Mesenchymal stem cell (in vitro differentiated cells and primary cell): ENCODE measurements at regions not wholly inside any gene's neighbourhood (a gene's known extent, or its start where the extent isn't known, plus 50 kb on each side); places are given as distances from the start of the nearest gene placed in this dataset.

ENCODE experiments used
- DNase-seq: peaks from one replicate; pipeline ENCODE4 v3.0.0-alpha.2; 2013
- H2AFZ ChIP-seq: one replicate; pipeline ENCODE4 v1.6.1; 2013; ENCODE audit warnings: low read depth, mild to moderate bottlenecking, control low read depth, inconsistent platforms, low read length, moderate library complexity
- H2AK5ac ChIP-seq: 2 replicates; pipeline ENCODE4 v1.6.1; 2013; ENCODE audit warnings: low read length, moderate library complexity, mild to moderate bottlenecking, inconsistent platforms; ENCODE audit not compliant: severe bottlenecking
- H2BK120ac ChIP-seq: one replicate; pipeline ENCODE4 v1.6.1; 2013; ENCODE audit warnings: low read depth, mild to moderate bottlenecking, inconsistent platforms, low read length, moderate library complexity
- H2BK12ac ChIP-seq, 2 experiments: one replicate each; pipeline ENCODE4 v1.6.1; 2013; ENCODE audit warnings: inconsistent platforms in 2 of 2, low read length in 2 of 2, mild to moderate bottlenecking in 2 of 2, moderate library complexity in 2 of 2, control low read depth in 1 of 2
- H2BK15ac ChIP-seq: one replicate; pipeline ENCODE4 v1.6.1; 2013; ENCODE audit warnings: mild to moderate bottlenecking, low read depth, inconsistent platforms; ENCODE audit not compliant: poor library complexity, severe bottlenecking
- H2BK5ac ChIP-seq: 2 replicates; pipeline ENCODE4 v1.6.1; 2013; ENCODE audit warnings: low read depth, mild to moderate bottlenecking, low read length, control low read depth, inconsistent platforms; ENCODE audit not compliant: poor library complexity, severe bottlenecking
- H3K14ac ChIP-seq, 2 experiments: one replicate each; pipeline ENCODE4 v1.6.1; 2013; ENCODE audit warnings: inconsistent platforms in 2 of 2, low read length in 2 of 2, control low read depth in 1 of 2, mild to moderate bottlenecking in 1 of 2, moderate library complexity in 1 of 2
- H3K18ac ChIP-seq, 2 experiments: one replicate each; pipeline ENCODE4 v1.6.1; 2013; ENCODE audit warnings: inconsistent platforms in 2 of 2, low read length in 2 of 2, control low read depth in 1 of 2, low read depth in 1 of 2, mild to moderate bottlenecking in 1 of 2
- H3K23ac ChIP-seq, 2 experiments: one replicate each; pipeline ENCODE4 v1.6.1; 2013; ENCODE audit warnings: inconsistent platforms in 2 of 2, low read length in 2 of 2, mild to moderate bottlenecking in 2 of 2, moderate library complexity in 2 of 2, control low read depth in 1 of 2
- H3K27ac ChIP-seq: 2 replicates; pipeline ENCODE4 v1.5.1; 2013; ENCODE audit warnings: mild to moderate bottlenecking, moderate library complexity, low read length, control low read depth, inconsistent platforms; ENCODE audit not compliant: poor library complexity, severe bottlenecking
- H3K27me3 ChIP-seq, 2 experiments: 2 replicates each; pipeline versions ENCODE4 v1.6.1 to v1.7.0; 2013; ENCODE audit warnings: low read length in 2 of 2, mild to moderate bottlenecking in 2 of 2, moderate library complexity in 2 of 2, control low read depth in 1 of 2, inconsistent platforms in 1 of 2; ENCODE audit not compliant: control insufficient read depth in 1 of 2, insufficient read depth in 1 of 2
- H3K36me3 ChIP-seq, 2 experiments: 2 replicates each; pipeline versions ENCODE4 v1.6.1 to v1.7.0; 2013; ENCODE audit warnings: low read length in 2 of 2, control low read depth in 1 of 2, inconsistent platforms in 1 of 2, low read depth in 1 of 2, mild to moderate bottlenecking in 1 of 2; ENCODE audit not compliant: insufficient read depth in 2 of 2, control insufficient read depth in 1 of 2
- H3K4ac ChIP-seq, 2 experiments: one replicate each; pipeline ENCODE4 v1.6.1; 2013; ENCODE audit warnings: inconsistent platforms in 2 of 2, low read length in 2 of 2, mild to moderate bottlenecking in 2 of 2, moderate library complexity in 2 of 2, control low read depth in 1 of 2, low read depth in 1 of 2
- H3K4me1 ChIP-seq: 2 replicates; pipeline ENCODE4 v1.6.1; 2013; ENCODE audit warnings: low read depth, low read length, control low read depth; ENCODE audit not compliant: control insufficient read depth, insufficient read depth
- H3K4me2 ChIP-seq: 2 replicates; pipeline ENCODE4 v1.6.1; 2013; ENCODE audit warnings: low read length, mild to moderate bottlenecking, inconsistent platforms; ENCODE audit not compliant: poor library complexity, severe bottlenecking
- H3K4me3 ChIP-seq, 2 experiments: 2 replicates each; pipeline versions ENCODE4 v1.5.1 to v1.7.0; 2013; ENCODE audit warnings: low read length in 2 of 2, mild to moderate bottlenecking in 2 of 2, control low read depth in 1 of 2, low read depth in 1 of 2; ENCODE audit not compliant: insufficient read depth in 1 of 2
- H3K79me1 ChIP-seq: replicated peaks from 2 replicates; pipeline ENCODE4 v1.6.1; 2013; ENCODE audit warnings: mild to moderate bottlenecking, control low read depth, low read length, inconsistent platforms; ENCODE audit not compliant: poor library complexity, severe bottlenecking
- H3K9ac ChIP-seq: 2 replicates; pipeline ENCODE4 v1.7.0; 2013; ENCODE audit warnings: mild to moderate bottlenecking, low read length, moderate library complexity
- H3K9me3 ChIP-seq: 2 replicates; pipeline ENCODE4 v1.7.0; 2013; ENCODE audit warnings: mild to moderate bottlenecking, low read length; ENCODE audit not compliant: control insufficient read depth
- H4K8ac ChIP-seq: one replicate; pipeline ENCODE4 v1.6.1; 2013; ENCODE audit warnings: inconsistent platforms, mild to moderate bottlenecking, low read length, moderate library complexity
- H4K91ac ChIP-seq: one replicate; pipeline ENCODE4 v1.6.1; 2013; ENCODE audit warnings: mild to moderate bottlenecking, low read length, inconsistent platforms
- WGBS: methylation state at CpG from one replicate; pipeline ENCODE4 v1.1.7; 2013; ENCODE audit warnings: mixed read lengths; 5-methylcytosine and 5-hydroxymethylcytosine counted together

DNA sequence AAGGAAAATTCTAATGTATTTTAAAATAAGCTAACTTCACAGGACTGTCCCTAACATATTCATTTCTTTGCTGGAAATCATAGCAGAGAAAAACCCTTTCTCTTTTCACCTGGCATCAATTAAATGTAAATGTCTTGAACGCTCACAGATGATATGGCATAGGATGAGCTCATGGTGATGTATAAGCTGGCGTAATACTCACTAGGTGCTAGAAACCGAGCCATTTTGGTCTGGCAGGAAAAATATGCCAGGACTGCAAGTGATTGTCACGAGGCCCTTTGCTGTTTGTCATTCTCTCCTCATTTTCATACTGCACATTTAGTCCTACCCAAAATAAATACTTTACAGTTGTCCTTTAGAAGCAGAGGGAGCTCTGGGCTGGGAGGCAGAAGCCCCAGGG, 222.7 kb upstream of the LNX1 start:
- Histone ChIP-seq H4K8ac (no peak overlapping the region), H2BK120ac (no peak overlapping the region), H3K36me3 (no peaks in the 10 kb centered on the region), H3K79me1 (no peaks in the 10 kb centered on the region), H3K4me3 (no peak overlapping the region), H3K27ac (no peak overlapping the region), H2BK12ac (peak overlapping the region in 1 of 2 experiments; percentile 66), H2BK5ac (no peak overlapping the region), H3K4ac (no peak overlapping the region), H3K23ac (no peak overlapping the region), H2AK5ac (no peak overlapping the region), H3K4me2 (no peak overlapping the region), H3K9me3 (no peaks in the 10 kb centered on the region), H3K14ac (no peak overlapping the region), H3K27me3 (no peaks in the 10 kb centered on the region), H4K91ac (no peak overlapping the region), H2BK15ac (no peak overlapping the region), H3K18ac (no peak overlapping the region), H3K4me1 (peaks cover 7% of the 10 kb centered on the region), H3K9ac (no peak overlapping the region), H2AFZ (no peak overlapping the region)
- DNase-seq = no peak
- 94% methylated on average over 4 of the region's 4 CpGs for WGBS

DNA sequence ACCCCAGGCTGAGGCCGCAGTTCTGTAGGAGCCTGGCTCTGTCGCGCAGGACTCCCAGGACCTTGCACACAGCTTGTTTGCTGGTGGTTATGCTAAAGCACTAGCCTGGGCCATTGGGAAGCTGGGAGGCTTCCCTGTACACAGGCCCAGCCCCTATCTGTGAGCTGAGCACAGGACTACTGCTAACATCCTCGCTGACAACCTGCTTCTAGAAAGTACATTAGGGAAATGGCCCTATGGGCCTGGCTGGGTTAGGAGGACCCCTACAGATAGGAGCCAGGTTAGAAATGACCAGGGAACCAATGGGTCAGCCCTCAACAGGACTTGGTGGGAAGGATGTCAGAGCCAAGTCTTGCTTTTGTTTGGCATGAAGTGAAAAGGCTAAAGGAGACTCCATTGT, 219.4 kb upstream of the LNX1 start:
- Histone ChIP-seq H3K79me1 (no peaks in the 10 kb centered on the region), H3K4me1 (no peaks in the 10 kb centered on the region), H3K18ac (peak overlapping the region; percentile 8 to 84), H2BK12ac (peak overlapping the region; percentile 57 to 74), H3K23ac (no peak overlapping the region), H2BK15ac (no peak overlapping the region), H2AK5ac (no peak overlapping the region), H3K36me3 (no peaks in the 10 kb centered on the region), H2BK5ac (no peak overlapping the region), H3K14ac (no peak overlapping the region), H3K4ac (peak overlapping the region in 1 of 2 experiments; percentile 71), H3K4me3 (no peak overlapping the region), H4K91ac (no peak overlapping the region), H3K9me3 (no peaks in the 10 kb centered on the region), H3K9ac (no peak overlapping the region), H4K8ac (no peak overlapping the region), H3K27me3 (no peaks in the 10 kb centered on the region), H3K27ac (no peak overlapping the region), H2BK120ac (no peak overlapping the region), H2AFZ (no peak overlapping the region), H3K4me2 (no peak overlapping the region)
- WGBS = 99% methylated on average over 4 of the region's 4 CpGs
- no peak for DNase-seq

DNA sequence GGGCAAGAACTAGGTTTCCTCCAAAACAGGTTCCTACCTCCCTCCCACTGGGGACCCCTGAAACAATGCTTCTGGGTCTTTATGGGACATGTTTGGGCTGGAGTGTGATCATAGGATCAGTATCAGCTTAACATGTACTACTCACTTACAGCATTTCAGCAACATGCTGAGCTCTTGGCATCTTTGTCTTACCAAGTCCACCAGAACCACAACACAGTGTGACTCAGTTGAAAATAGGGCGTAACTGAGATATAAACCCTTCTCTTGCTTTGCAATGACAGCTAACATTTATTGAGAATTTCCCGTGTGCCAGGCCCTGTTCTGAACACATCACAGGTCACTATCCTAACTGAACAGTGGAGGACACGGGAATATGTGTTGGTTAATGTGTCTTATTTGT, 218.5 kb upstream of the LNX1 start:
- Histone ChIP-seq H2BK12ac (peak overlapping the region in 1 of 2 experiments; percentile 86), H3K9ac (no peak overlapping the region), H3K36me3 (no peaks in the 10 kb centered on the region), H2AFZ (no peak overlapping the region), H3K4ac (peak overlapping the region in 1 of 2 experiments; percentile 30), H3K9me3 (no peaks in the 10 kb centered on the region), H3K18ac (no peak overlapping the region), H3K4me2 (no peak overlapping the region), H2BK15ac (no peak overlapping the region), H4K8ac (no peak overlapping the region), H2BK120ac (no peak overlapping the region), H3K4me1 (no peaks in the 10 kb centered on the region), H3K23ac (no peak overlapping the region), H2BK5ac (no peak overlapping the region), H3K79me1 (no peaks in the 10 kb centered on the region), H3K4me3 (no peak overlapping the region), H3K27ac (no peak overlapping the region), H2AK5ac (no peak overlapping the region), H3K27me3 (no peaks in the 10 kb centered on the region), H3K14ac (no peak overlapping the region), H4K91ac (no peak overlapping the region)
- no peak for DNase-seq
- 93% methylated on average over 3 of the region's 3 CpGs for WGBS

DNA sequence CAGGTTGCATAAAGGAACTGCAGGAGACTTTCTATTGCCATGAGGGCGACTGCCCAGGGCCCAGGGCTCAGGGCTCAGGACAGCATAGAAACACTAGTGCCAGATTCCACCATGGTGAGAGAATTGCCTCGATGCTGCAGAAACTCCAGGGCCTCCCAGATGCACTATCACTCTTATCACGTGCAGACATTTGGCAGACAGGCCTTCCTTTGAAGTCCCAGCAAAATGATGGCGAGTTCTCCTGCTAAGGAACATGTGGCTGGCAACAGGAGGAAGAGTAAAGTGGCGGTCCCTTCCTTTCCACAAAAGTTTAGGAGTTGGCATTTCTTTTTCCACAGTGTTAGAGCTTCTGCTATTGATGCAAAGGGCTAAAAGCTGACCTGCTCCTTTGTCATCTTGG, 214.0 kb upstream of the LNX1 start:
- Histone ChIP-seq H2AFZ (no peak overlapping the region), H2BK120ac (no peak overlapping the region), H3K23ac (no peak overlapping the region), H3K14ac (no peak overlapping the region), H3K27ac (no peak overlapping the region), H2BK12ac (peak overlapping the region; percentile 17 to 25), H3K79me1 (no peaks in the 10 kb centered on the region), H3K4me1 (no peaks in the 10 kb centered on the region), H3K9me3 (no peaks in the 10 kb centered on the region), H2BK5ac (no peak overlapping the region), H3K27me3 (no peaks in the 10 kb centered on the region), H2BK15ac (no peak overlapping the region), H3K18ac (peak overlapping the region; percentile 35 to 58), H3K4ac (no peak overlapping the region), H3K36me3 (no peaks in the 10 kb centered on the region), H3K9ac (no peak overlapping the region), H3K4me2 (no peak overlapping the region), H4K8ac (no peak overlapping the region), H4K91ac (peak overlapping the region; percentile 18), H3K4me3 (no peak overlapping the region), H2AK5ac (no peak overlapping the region)
- DNase-seq = no peak
- 57% methylated on average over 5 of the region's 5 CpGs for WGBS
